ENCODE measurements at regions not wholly inside any gene's neighbourhood (a gene's known extent, or its start where the extent isn't known, plus 50 kb on each side); places are given as distances from the start of the nearest gene placed in this dataset.

DNA sequence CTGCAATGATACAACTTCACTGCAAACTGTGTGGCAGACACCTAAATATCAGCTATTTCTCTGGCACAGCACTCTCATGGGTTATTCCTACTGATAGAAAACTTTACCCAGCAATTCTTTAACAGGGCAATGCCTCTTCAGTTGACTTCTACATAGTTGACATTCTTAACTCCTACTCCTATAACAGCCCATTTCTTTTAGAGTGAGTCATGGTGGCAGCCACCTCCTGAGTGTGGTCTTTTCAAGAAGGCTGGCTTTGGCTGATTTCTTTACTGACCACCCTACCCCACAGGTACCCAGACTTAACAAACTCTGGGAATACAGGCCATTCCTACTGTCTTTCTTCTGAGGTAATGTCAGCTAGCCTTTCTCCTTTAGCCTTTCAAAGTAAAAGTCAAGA, 805.8 kb upstream of the ADGRL2 start (continued):
- TF ChIP-seq POLR2A (IDR thresholded peaks at IDR 0.05; ENCODE audit: control extremely low read depth in 1 of 2, low read depth in 2 of 2, low read length in 2 of 2) (no peak), EZH2 (IDR thresholded peaks at IDR 0.05; ENCODE audit: low read depth, low read length, severe bottlenecking) (no peak), CEBPB (IDR thresholded peaks at IDR 0.05; ENCODE audit: low read depth, low read length) (no peak), CHD2 (IDR thresholded peaks at IDR 0.05; ENCODE audit: low read length) (no peak), HDAC2 (IDR thresholded peaks at IDR 0.05; ENCODE audit: borderline replicate concordance in 1 of 2, low read depth in 2 of 2, low read length in 2 of 2) (no peak), SAP30 (IDR thresholded peaks at IDR 0.05; ENCODE audit: insufficient read depth, insufficient replicate concordance, low read length) (no peak)

All from H1 (cell line).